HCT116 (cell line): ENCODE measurements at regions not wholly inside any gene's neighbourhood (a gene's known extent, or its start where the extent isn't known, plus 50 kb on each side); places are given as distances from the start of the nearest gene placed in this dataset.

ENCODE experiments used
- ATAC-seq: fragments of 200-7000 bp; cut with Tn5 transposase; 2 replicates; pipeline ENCODE4 v1.9.1; 2020; ENCODE audit warnings: mild to moderate bottlenecking, moderate library complexity
- BruUV-seq: library from RNA; stranded (reverse); fragments of 400-500 nt; replicated peaks from 2 replicates; lab custom pipeline; 2021; lab: Mats Ljungman, UMichigan
- CTCF ChIA-PET: fragments of 300-600 bp; sonication (Branson Sonifier 250); formaldehyde crosslinking; loops from one replicate; lab custom pipeline; 2021; ENCODE audit warnings: antibody characterized with exemption; lab: Charles Lee
- POLR2A ChIA-PET: fragments of 300-600, 350-600 bp; sonication (Branson Sonifier 250); formaldehyde crosslinking; loops from one replicate; lab custom pipeline; 2021; ENCODE audit warnings: antibody characterized with exemption; lab: Charles Lee
- RAD21 ChIA-PET, 2 experiments: fragments of 300-600 bp; sonication (Branson Sonifier 250); formaldehyde crosslinking; loops; one replicate each; lab custom pipeline; 2023; ENCODE audit warnings: low total read pairs in 2 of 2; ENCODE audit not compliant: uncharacterized antibody in 2 of 2, unreplicated experiment in 2 of 2, low non-redundant PET in 1 of 2; lab: Charles Lee
- DNase-seq: peaks from one replicate; pipeline ENCODE4 v3.0.0-alpha.2; 2010; ENCODE audit warnings: low read depth, low spot score
- H2AFZ ChIP-seq: fragments of 200-600 bp; shearing (Covaris generic), sonication (generic); 2 replicates; pipeline ENCODE4 v1.6.1; 2017; ENCODE audit warnings: low read depth, mixed run types, mixed read lengths, antibody characterized with exemption, low read length; ENCODE audit not compliant: poor library complexity, severe bottlenecking
- H3K27ac ChIP-seq: 2 replicates; pipeline ENCODE4 v1.5.1; 2012; ENCODE audit warnings: low read depth, low read length
- H3K27me3 ChIP-seq: fragments of 200-600 bp; sonication (generic); 2 replicates; pipeline ENCODE4 v1.6.1; 2016; ENCODE audit warnings: mixed run types, low read length, mixed read lengths; ENCODE audit not compliant: insufficient read depth
- H3K36me3 ChIP-seq, 2 experiments: fragments of 200-500 bp in 1 of 2; fragments of 200-600 bp in 1 of 2; sonication (Bioruptor generic) in 1 of 2; sonication (generic) in 1 of 2; 2 replicates each; pipeline versions ENCODE4 v1.5.1 to v1.6.1; 2014 to 2016; ENCODE audit warnings: low read length in 2 of 2, inconsistent platforms in 1 of 2, mixed read lengths in 1 of 2, mixed run types in 1 of 2; ENCODE audit not compliant: insufficient read depth in 2 of 2, control insufficient read depth in 1 of 2
- H3K4me1 ChIP-seq, 2 experiments: fragments of 200-600 bp in 1 of 2; sonication (generic) in 1 of 2; 2 replicates each; pipeline versions ENCODE4 v1.5.1 to v1.6.1; 2012 to 2017; ENCODE audit warnings: low read length in 2 of 2, inconsistent platforms in 1 of 2, mild to moderate bottlenecking in 1 of 2, mixed read lengths in 1 of 2, mixed run types in 1 of 2, moderate library complexity in 1 of 2; ENCODE audit not compliant: insufficient read depth in 2 of 2, control insufficient read depth in 1 of 2
- H3K4me2 ChIP-seq: fragments of 200-600 bp; sonication (generic); 2 replicates; pipeline ENCODE4 v1.6.1; 2017; ENCODE audit warnings: mixed run types, low read length, mixed read lengths
- H3K4me3 ChIP-seq, 2 experiments: fragments of 200-600 bp in 1 of 2; sonication (generic) in 1 of 2; replicated peaks in 1 of 2; 2 replicates each; pipeline ENCODE4 v1.5.1; 2011 to 2016; ENCODE audit warnings: low read length in 2 of 2, control low read depth in 1 of 2, low read depth in 1 of 2, mild to moderate bottlenecking in 1 of 2, mixed read lengths in 1 of 2, mixed run types in 1 of 2
- H3K79me2 ChIP-seq: fragments of 200-600 bp; sonication (generic); 2 replicates; pipeline ENCODE4 v1.6.1; 2017; ENCODE audit warnings: mild to moderate bottlenecking, mixed run types, low read length, moderate library complexity, mixed read lengths; ENCODE audit not compliant: insufficient read depth
- H3K9ac ChIP-seq: fragments of 200-600 bp; sonication (generic); 2 replicates; pipeline ENCODE4 v1.6.1; 2016; ENCODE audit warnings: low read length, mixed read lengths
- H3K9me2 ChIP-seq: fragments of 200-600 bp; sonication (generic), shearing (Covaris generic); 2 replicates; pipeline ENCODE4 v1.6.1; 2017; ENCODE audit warnings: mixed run types, mild to moderate bottlenecking, moderate library complexity; ENCODE audit not compliant: insufficient read depth
- H3K9me3 ChIP-seq, 2 experiments: fragments of 200-500 bp in 1 of 2; fragments of 200-600 bp in 1 of 2; sonication (Bioruptor generic) in 1 of 2; sonication (generic) in 1 of 2; 2 replicates each; pipeline ENCODE4 v1.6.1; 2014 to 2017; ENCODE audit warnings: low read length in 2 of 2, mixed read lengths in 2 of 2, inconsistent platforms in 1 of 2, low read depth in 1 of 2, mild to moderate bottlenecking in 1 of 2, mixed run types in 1 of 2, moderate library complexity in 1 of 2; ENCODE audit not compliant: control insufficient read depth in 1 of 2, insufficient read depth in 1 of 2
- H4K20me1 ChIP-seq: fragments of 200-600 bp; sonication (generic), shearing (Covaris generic); 2 replicates; pipeline ENCODE4 v1.6.1; 2017; ENCODE audit warnings: mixed run types, mild to moderate bottlenecking, moderate library complexity; ENCODE audit not compliant: insufficient read depth
- ELF1 ChIP-seq: IDR thresholded peaks from 2 replicates; pipeline ENCODE4 v1.6.1; 2012; ENCODE audit warnings: low read depth, borderline replicate concordance
- EZH2 ChIP-seq: fragments of 200-600 bp; sonication (generic); IDR thresholded peaks from 2 replicates; pipeline ENCODE4 v1.6.1; 2017; ENCODE audit warnings: antibody characterized with exemption, mixed run types
- EZH2phosphoT487 ChIP-seq: fragments of 200-600 bp; IDR thresholded peaks from 2 replicates; pipeline ENCODE4 v1.6.1; 2018; ENCODE audit warnings: antibody characterized with exemption, borderline replicate concordance
- JUND ChIP-seq: IDR thresholded peaks from 2 replicates; pipeline ENCODE4 v1.6.1; 2012
- MAX ChIP-seq: IDR thresholded peaks from 2 replicates; pipeline ENCODE4 v1.6.1; 2012
- REST ChIP-seq: IDR thresholded peaks from 2 replicates; pipeline ENCODE4 v1.6.1; 2012; ENCODE audit warnings: low read depth
- SRF ChIP-seq: IDR thresholded peaks from 2 replicates; pipeline ENCODE4 v1.6.1; 2012; ENCODE audit warnings: low read depth
- TCF7L2 ChIP-seq: IDR thresholded peaks from 2 replicates; pipeline ENCODE4 v1.7.0; 2011; ENCODE audit warnings: borderline replicate concordance, inconsistent platforms; ENCODE audit not compliant: insufficient read depth, insufficient read length; ENCODE audit errors: extremely low read depth
- ZFX ChIP-seq: fragments of 450-650 bp; IDR thresholded peaks from 2 replicates; pipeline ENCODE4 v1.6.1; 2017
- ZNF274 ChIP-seq: fragments of 200-500 bp; sonication (Bioruptor generic); IDR thresholded peaks from 2 replicates; pipeline ENCODE4 v1.6.1; 2014; ENCODE audit warnings: mild to moderate bottlenecking, low read depth, low read length, inconsistent platforms
- intact Hi-C: fragments of 100-400 bp; cut with micrococcal nuclease; formaldehyde crosslinking; loops from 2 replicates; pipeline ENCODE4 v1.10.0; 2022

- TF ChIP-seq REST (no peak), EZH2 (no peak), EZH2phosphoT487 (no peak), ELF1 (no peak), MAX (no peak), ZNF274 (no peak), SRF (no peak)
- TF ChIP-seq, all 23 proteins: peak for 0
Observed at GRCh38 chr19:31112158-31112557, 237.1 kb downstream of the TSHZ3 start (continued).

GRCh38 chr19:31111741-31112140 lies 237.5 kb downstream of the TSHZ3 start:
- H3K4me1 ChIP-seq: no peaks in the 10 kb centered on the region
- ChIA-PET POLR2A (no interaction called here), RAD21 (no interaction called here), CTCF (no interaction called here)
- no peaks in the 10 kb centered on the region for H3K36me3 ChIP-seq
- no peaks in the 10 kb centered on the region for H3K9me2 ChIP-seq
- H3K9ac ChIP-seq: no peak overlapping the region
- H4K20me1 ChIP-seq: no peaks in the 10 kb centered on the region
- H3K27me3 ChIP-seq: no peaks in the 10 kb centered on the region
- H3K4me3 ChIP-seq: no peak overlapping the region
- H3K27ac ChIP-seq: no peak overlapping the region
- no peaks in the 10 kb centered on the region for H3K79me2 ChIP-seq
- DNase-seq: no peak
- H2AFZ ChIP-seq: no peak overlapping the region
- H3K4me2 ChIP-seq: no peak overlapping the region
- BruUV-seq: no TSS peak
- H3K9me3 ChIP-seq: peaks cover 4 to 19% of the 10 kb centered on the region in 2 experiments; a peak in 2 of 4 replicates
- intact Hi-C loops: no loop called here
- no peak for ATAC-seq
- no peak for TF ChIP-seq ZFX
- TF ChIP-seq TCF7L2: no peak
- no peak for TF ChIP-seq JUND
- TF ChIP-seq, all 23 proteins: peak for 0
